Mucosa of rectum (tissue), 2 donors: ENCODE measurements at regions not wholly inside any gene's neighbourhood (a gene's known extent, or its start where the extent isn't known, plus 50 kb on each side); places are given as distances from the start of the nearest gene placed in this dataset.
A peak's percentile ranks its signal among the peaks of the same experiment; 100 is the strongest.

Experiments used
- H3K27ac ChIP-seq, 2 donors: one replicate each; pipeline ENCODE4 v1.7.0; 2013; ENCODE audit warnings: inconsistent platforms in 2 of 2, low read depth in 2 of 2, low read length in 2 of 2
- H3K27me3 ChIP-seq, 2 donors: one replicate each; pipeline ENCODE4 v1.7.0; 2013; ENCODE audit warnings: low read length in 2 of 2; ENCODE audit not compliant: control insufficient read depth in 2 of 2, insufficient read depth in 2 of 2
- H3K36me3 ChIP-seq, 2 donors: one replicate each; pipeline ENCODE4 v1.7.0; 2013; ENCODE audit warnings: low read length in 2 of 2; ENCODE audit not compliant: control insufficient read depth in 2 of 2, insufficient read depth in 2 of 2
- H3K4me1 ChIP-seq, 2 donors: one replicate each; pipeline ENCODE4 v1.7.0; 2013; ENCODE audit warnings: low read length in 2 of 2, mild to moderate bottlenecking in 1 of 2; ENCODE audit not compliant: control insufficient read depth in 2 of 2, insufficient read depth in 2 of 2
- H3K4me3 ChIP-seq, 2 donors: one replicate each; pipeline ENCODE4 v1.7.0; 2013; ENCODE audit warnings: low read length in 2 of 2
- H3K9ac ChIP-seq, 2 donors: one replicate each; pipeline ENCODE4 v1.7.0; 2013; ENCODE audit warnings: low read length in 2 of 2, low read depth in 1 of 2, mild to moderate bottlenecking in 1 of 2
- H3K9me3 ChIP-seq, 2 donors: one replicate each; pipeline ENCODE4 v1.7.0; 2013; ENCODE audit warnings: low read length in 2 of 2; ENCODE audit not compliant: control insufficient read depth in 2 of 2
- donor health status: healthy.
- donor health status: Normal muscosa, but diverticular disease.

DNA sequence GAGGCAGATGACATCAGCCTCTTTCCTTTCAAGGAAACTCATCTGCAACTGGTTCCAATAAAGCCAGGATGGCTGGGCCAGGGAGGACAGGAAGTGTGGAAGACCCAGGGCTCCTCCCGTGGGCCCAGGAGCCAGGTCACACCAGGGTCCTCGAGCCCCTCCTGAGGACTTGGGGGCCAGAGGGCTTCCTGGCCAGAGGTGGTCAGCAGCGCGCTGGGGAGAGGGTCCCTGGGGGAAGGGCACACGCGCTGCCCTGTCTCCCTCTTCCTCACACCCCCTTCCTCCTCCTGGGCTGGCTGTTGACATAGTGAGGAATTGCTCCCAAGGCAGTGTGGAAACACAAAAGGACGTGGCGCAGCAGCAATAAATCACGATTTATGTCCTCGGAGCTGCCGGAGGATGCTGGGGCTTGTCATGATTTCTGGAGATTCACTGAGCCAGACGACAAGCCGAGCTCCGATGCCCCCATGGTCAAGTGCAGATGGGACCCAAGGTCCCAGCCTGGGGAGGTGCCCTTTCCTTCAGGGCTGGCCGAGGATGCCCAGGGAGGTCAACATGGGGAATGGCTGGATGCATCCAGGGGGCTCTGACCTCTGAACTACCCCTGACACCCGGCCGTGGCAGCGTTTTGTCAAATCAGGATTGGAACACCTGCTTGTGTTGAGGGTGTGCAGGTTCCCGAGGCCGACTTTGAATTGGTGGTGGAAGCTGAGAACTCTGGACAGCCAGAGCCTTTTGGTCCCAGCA, 152.6 kb downstream of the IRF8 start:
- Histone ChIP-seq H3K27ac (no peak overlapping the region), H3K4me1 (no peaks in the 10 kb centered on the region), H3K4me3 (no peak overlapping the region), H3K9me3 (no peaks in the 10 kb centered on the region), H3K27me3 (peaks cover 2 to 3% of the 10 kb centered on the region in 2 donors), H3K36me3 (no peaks in the 10 kb centered on the region), H3K9ac (no peak overlapping the region)

DNA sequence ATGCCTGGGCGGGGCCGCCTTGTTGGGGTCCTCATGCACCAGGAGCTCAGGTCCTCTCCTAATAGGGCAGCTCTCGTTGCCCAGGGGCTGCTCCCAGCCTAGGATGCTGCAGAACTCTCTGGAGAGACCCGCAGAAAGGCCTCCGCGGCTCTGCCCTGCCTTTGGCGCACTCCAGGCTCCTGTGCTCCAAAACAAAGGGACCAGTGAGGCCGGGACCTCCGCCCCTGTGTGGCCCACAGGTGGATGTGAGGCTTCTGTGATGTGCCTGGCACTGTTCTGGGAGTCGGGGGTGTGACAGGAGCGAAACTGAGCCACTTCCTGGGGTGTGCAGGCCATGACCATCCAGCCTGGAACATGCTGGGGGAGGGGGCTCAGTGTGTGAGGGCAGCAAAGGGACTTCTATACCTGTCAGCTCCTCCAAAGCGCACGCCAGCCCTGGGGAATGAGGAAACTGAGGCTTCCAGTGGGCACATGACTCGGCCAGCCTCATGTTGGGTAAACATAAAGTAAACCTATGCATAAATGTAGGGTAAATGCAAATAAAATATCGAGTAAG, 153.2 kb downstream of the IRF8 start:
- Histone ChIP-seq H3K27me3 (peaks cover 2 to 3% of the 10 kb centered on the region in 2 donors), H3K4me3 (no peak overlapping the region), H3K9ac (no peak overlapping the region), H3K4me1 (no peaks in the 10 kb centered on the region), H3K27ac (no peak overlapping the region), H3K36me3 (no peaks in the 10 kb centered on the region), H3K9me3 (no peaks in the 10 kb centered on the region)

DNA sequence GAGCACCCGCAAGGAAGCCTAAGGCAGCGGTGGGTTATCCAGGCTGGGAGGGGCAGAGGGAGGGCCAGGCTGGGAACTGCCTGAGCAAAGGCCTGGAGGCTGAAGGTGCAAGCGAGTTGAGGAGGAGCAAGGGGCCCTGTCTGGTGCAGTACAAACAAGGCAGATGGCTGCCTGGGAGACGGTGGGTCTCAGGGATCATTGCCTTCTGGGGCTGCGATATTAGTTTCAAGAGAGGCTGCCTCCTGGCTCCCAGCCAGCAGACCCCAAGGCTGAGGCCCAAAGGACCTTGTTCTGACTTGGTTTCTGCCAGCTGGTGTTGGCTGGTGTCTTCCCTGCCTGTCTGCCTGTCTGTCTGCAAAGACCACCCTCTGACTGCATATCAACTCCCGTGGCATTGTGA, 154.0 kb downstream of the IRF8 start:
- Histone ChIP-seq H3K27ac (no peak overlapping the region), H3K36me3 (no peaks in the 10 kb centered on the region), H3K27me3 (peaks cover 0 to under 1% of the 10 kb centered on the region in 2 donors), H3K4me1 (no peaks in the 10 kb centered on the region), H3K9me3 (no peaks in the 10 kb centered on the region), H3K4me3 (no peak overlapping the region), H3K9ac (no peak overlapping the region)

DNA sequence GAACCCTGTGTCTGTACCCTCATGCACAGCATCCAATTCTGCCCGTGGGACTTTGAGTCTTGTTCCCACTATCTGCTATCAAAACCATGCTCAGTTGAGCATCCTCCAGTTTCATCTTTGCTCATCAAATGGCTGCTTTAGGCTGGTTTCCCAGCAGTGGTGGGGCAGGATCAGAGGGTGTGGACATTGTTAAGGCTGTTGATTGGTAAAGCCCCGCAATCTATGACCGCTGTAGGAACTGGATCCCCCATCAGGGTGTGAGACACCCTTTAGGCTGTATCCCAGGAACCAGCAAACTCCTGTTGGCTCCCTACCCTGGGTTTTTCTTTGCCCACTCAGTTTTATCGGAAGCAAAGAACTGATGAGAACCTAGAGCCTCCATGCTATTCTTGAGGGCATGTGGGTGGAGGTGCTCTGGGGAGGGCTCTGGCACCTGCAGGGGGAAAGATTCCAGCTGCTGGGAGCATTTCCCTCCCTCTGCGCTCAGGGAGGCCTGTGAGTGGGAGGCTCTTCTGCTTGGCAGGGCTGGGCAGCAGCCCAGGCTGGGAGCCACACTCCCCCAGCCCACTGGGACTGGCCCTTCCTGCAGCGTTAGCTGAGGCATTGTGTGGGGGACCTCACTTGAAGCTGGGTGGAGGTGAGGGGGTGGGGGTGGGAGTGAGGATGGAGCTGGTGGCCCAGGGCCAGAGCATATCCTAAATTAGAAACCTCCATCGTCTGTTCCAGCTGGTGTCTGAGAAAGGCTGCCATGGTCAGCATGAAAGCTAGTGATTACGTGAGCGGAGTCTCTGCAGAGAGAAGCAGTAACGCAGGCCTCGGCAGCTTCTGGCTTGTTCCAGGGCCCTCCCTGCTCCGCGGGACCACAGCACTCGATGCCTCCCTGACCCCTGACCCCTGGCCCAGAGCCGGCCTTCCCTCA, 160.6 kb downstream of the IRF8 start:
- Histone ChIP-seq H3K27me3 (no peaks in the 10 kb centered on the region), H3K9me3 (no peaks in the 10 kb centered on the region), H3K9ac (no peak overlapping the region), H3K4me1 (peaks cover 9 to 10% of the 10 kb centered on the region in 2 donors), H3K36me3 (no peaks in the 10 kb centered on the region), H3K27ac (peak overlapping the region in 1 of 2 donors; percentile 33), H3K4me3 (no peak overlapping the region)

DNA sequence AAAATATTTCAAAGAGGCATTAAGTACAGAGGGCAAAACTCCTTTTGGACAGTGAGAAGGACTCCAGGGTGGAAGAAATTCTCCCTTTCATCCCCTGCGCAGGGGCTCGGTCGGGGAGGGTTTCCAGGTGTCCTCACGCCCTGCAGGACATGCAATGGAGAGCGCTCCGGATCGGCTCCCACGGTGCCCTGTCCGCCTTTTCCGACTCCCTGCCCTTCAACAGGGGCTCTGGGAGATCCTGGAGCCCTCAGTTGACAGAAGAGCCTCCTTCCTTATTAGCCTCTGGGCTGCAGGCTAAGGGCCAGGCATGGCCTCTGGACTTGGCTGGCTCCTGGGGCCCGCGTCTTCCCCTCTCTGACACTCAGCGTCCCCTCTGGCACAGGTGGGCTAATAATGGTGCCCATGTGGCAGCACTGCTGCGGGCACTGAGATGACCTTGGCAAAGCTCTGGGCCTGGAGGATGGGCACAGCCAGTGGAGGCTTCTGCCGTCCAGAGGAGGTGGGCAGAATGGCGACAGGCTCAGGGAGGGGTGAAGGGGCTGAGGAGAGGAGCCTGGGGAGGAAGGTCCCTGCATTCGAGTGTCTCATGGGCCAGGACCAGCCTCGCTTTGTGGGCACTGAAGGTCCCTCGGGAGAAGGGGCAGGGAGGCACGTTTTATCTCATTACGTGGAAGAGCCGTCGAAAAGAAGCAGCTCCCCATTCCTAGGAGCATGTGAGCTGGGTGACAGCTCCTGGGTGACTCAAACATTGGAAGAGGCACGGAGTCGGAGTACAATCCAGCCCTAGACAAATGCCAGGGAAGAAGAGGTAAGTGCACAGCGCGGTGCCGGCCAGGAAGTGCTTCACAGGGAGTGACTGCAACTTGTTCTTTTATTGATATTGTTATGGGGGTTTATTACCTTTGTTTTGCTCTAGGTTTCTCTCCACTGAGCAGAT, 161.7 kb downstream of the IRF8 start:
- Histone ChIP-seq H3K4me1 (peaks cover 9 to 10% of the 10 kb centered on the region in 2 donors), H3K27ac (peak overlapping the region in 1 of 2 donors; percentile 38), H3K36me3 (no peaks in the 10 kb centered on the region), H3K9ac (no peak overlapping the region), H3K27me3 (no peaks in the 10 kb centered on the region), H3K4me3 (no peak overlapping the region), H3K9me3 (no peaks in the 10 kb centered on the region)

DNA sequence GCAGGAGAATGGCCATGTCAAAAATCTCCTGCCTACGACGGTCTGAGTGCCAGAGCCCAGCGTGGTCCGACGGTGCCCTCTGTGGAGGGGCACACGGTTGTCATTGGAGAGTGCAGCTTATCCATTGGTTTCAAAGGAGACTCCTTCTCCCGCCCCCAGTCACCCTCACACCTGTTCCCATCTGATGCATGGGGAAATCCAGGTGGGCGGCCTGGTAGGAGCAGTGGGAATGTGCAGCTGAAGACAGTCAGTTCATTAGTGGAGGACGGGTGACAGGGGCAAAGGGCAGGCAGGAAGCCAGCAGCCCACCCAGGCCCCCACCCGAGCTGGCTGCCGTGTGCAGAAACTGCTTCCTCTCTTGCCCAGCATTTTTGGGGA, 162.3 kb downstream of the IRF8 start:
- H3K27ac ChIP-seq: peak overlapping the region in 1 of 2 donors; percentile 21

DNA sequence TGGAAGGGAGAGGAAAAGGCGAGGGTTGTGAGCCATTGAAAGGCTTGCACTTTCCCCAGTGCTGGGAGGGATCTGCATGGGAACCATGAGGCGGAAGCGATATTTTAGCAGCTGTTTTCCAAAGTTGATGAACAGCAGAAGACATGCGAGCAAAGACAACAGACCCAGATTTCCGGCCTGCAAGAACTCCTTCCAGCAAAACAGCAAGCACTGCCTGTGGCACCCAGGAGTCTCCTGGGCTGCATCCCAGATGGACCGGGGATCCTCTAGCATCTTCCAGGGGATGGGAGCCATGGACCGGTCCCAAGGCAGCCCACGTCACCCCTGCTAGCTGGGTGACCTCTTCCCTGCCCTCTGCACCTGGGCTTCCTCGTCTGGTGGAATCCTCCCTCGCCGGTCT, 162.8 kb downstream of the IRF8 start:
- no peak overlapping the region for H3K4me3 ChIP-seq
- H3K9ac ChIP-seq: no peak overlapping the region
- no peaks in the 10 kb centered on the region for H3K9me3 ChIP-seq
- peak overlapping the region; percentile 2 to 24 for H3K27ac ChIP-seq
- H3K36me3 ChIP-seq: no peaks in the 10 kb centered on the region
- H3K4me1 ChIP-seq: peaks cover 9 to 10% of the 10 kb centered on the region in 2 donors
- H3K27me3 ChIP-seq: no peaks in the 10 kb centered on the region

More for the DNA sequence above, 162.3 kb downstream of the IRF8 start:
- Histone ChIP-seq H3K4me1 (peaks cover 9 to 10% of the 10 kb centered on the region in 2 donors), H3K27me3 (no peaks in the 10 kb centered on the region), H3K36me3 (no peaks in the 10 kb centered on the region), H3K9me3 (no peaks in the 10 kb centered on the region), H3K9ac (no peak overlapping the region), H3K4me3 (no peak overlapping the region)

DNA sequence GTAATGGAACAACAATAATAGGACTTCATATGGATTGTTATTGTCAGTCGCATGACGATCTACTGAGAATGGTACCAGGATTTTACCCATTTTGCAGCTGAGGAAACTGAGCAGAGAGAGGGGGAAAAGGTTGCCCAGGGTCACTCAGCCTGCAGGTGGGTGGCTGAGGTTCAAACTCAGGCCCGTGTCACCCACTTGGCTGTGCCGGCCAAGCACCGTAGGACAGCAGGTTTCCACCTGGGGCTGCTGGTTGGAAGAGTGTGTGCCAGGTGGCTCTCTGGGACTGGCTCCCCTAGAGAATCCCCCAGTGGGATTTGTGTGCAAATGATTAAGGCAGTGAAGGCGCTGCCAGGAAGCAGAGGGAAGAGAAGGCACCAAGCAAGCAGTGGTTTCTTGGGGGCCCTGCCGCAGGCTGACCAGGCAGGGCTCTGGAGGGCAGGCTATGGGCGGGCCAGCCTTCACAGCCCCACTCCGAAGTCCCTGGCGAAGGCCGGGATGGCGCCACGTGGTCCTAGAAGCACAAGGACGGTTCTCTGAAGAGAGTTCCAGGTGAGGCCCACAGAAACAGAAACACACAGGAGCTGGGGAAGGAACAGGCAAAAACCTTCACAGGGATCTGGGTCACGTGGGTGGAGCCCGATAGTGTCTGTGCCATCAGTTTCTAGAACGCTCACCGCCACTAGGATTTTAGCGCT, 163.5 kb downstream of the IRF8 start:
- Histone ChIP-seq H3K4me3 (no peak overlapping the region), H3K27ac (peak overlapping the region; percentile 2 to 24), H3K27me3 (no peaks in the 10 kb centered on the region), H3K9me3 (no peaks in the 10 kb centered on the region), H3K36me3 (no peaks in the 10 kb centered on the region), H3K4me1 (peaks cover 9 to 10% of the 10 kb centered on the region in 2 donors), H3K9ac (no peak overlapping the region)

DNA sequence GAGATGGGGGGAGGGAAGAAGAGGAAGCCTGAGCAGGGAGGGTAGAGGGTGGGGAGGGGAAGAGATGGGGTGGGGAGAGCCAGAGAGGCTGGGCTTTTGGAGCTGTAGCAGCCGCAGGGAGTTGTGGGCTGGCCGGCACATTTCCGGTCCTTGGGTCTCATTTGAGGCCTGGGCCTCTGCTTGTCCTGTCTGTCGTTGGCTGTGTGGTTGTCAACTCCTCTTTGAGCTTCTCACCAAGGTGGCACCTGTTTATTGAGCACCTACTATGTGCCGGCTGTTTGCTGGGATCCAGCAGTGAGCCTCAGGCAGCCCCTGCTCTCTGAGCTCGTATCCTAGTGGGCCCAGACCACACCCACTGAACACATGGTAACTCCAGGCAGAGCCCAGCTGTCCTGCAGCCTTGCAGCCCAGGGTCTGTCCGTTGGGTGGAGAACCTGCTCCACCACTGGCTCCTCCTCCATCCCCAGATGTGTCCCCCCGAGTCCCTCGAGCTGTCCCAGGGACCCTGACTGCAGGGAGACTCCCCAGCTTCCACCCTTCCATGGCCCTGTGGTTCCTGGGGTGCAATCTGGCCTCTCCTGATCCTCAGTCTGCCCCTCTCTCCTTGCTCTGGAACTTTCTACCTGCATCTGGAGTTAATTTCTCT, 164.9 kb downstream of the IRF8 start:
- H3K27me3 ChIP-seq: no peaks in the 10 kb centered on the region
- H3K36me3 ChIP-seq: no peaks in the 10 kb centered on the region
- H3K4me1 ChIP-seq: peaks cover 9 to 10% of the 10 kb centered on the region in 2 donors
- no peaks in the 10 kb centered on the region for H3K9me3 ChIP-seq
- H3K4me3 ChIP-seq: no peak overlapping the region
- no peak overlapping the region for H3K9ac ChIP-seq
- H3K27ac ChIP-seq: no peak overlapping the region
